ENCODE measurements at regions not wholly inside any gene's neighbourhood (a gene's known extent, or its start where the extent isn't known, plus 50 kb on each side); places are given as distances from the start of the nearest gene placed in this dataset.

DNA sequence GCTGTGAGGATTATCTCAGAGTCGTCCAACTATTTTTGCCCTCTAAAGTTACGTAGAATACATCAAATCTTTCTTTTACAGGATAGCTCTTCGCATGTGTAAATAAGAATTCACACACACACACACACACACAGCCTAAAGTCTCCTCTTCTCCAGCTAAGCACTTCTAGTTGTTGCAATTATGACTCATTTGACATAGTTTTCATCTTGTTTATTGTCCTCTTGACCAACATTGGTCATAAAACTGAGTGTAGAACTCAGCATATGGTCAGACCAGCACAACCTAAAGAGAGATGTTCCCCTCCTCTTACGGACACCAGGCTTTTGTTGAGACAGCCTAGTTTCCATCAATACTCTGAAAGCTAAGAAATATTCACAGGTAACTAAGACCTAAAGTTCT is 234.2 kb downstream of the BLID start:
- TF ChIP-seq POLR2A (IDR thresholded peaks at IDR 0.05) (no peak), CTCF (IDR thresholded peaks at IDR 0.05 in 4 of 5, conservative IDR thresholded peaks at IDR 0.05 in 1 of 5) (no peak)
